SK-N-SH (cell line): ENCODE measurements at regions not wholly inside any gene's neighbourhood (a gene's known extent, or its start where the extent isn't known, plus 50 kb on each side); places are given as distances from the start of the nearest gene placed in this dataset.

Source experiments
- CTCF ChIP-seq: fragments of 200-600 bp; sonication (generic); IDR thresholded peaks from 2 replicates; pipeline ENCODE4 v1.6.1; 2017; ENCODE audit warnings: antibody characterized with exemption, mild to moderate bottlenecking, moderate library complexity
- FOXJ3 ChIP-seq: sonication (generic); formaldehyde crosslinking; IDR thresholded peaks from 2 replicates; pipeline ENCODE4 v1.5.1; 2020; ENCODE audit warnings: mild to moderate bottlenecking, missing genetic modification reagents
- NFIC ChIP-seq: IDR thresholded peaks from 2 replicates; pipeline ENCODE4 v1.4.0; 2012; ENCODE audit warnings: borderline replicate concordance
- POLR2AphosphoS5 ChIP-seq: IDR thresholded peaks from 2 replicates; pipeline ENCODE4 v1.6.1; 2012; ENCODE audit warnings: low read depth, low read length
- TCF12 ChIP-seq: IDR thresholded peaks from 2 replicates; pipeline ENCODE4 v1.4.0; 2012

GRCh38 chr9:10876333-10876732, 263.5 kb upstream of the PTPRD start:
- TF ChIP-seq TCF12 (peak; percentile 7; the same call in 1 of the 2 replicates), CTCF (no peak), FOXJ3 (CRISPR knock-in tag) (no peak), NFIC (no peak), POLR2AphosphoS5 (no peak)
